ENCODE measurements at regions not wholly inside any gene's neighbourhood (a gene's known extent, or its start where the extent isn't known, plus 50 kb on each side); places are given as distances from the start of the nearest gene placed in this dataset.

DNA sequence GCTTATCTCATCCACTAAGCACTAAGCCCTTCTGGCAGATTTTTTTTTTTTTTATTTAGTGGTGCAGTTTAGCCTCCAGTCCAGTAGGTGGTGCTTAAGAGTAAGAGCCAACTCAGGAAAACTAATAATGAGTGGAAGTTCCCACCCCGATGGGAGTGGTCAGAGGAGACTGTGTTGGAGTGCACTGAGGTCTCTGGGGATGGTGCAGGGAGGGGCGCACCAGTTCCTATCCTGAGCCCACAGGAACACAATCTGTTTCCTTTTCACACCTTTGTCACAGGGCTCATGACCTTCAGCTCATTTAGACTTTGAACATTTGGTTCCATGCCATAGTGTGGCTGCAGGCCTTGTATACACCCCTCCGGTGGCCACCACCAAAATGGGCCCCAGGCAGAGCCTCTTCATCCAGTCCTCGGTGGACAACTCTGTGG, 367.4 kb downstream of the SPRY2 start:
- Histone ChIP-seq H3K4me3 (no peak overlapping the region), H3K27me3 (no peaks in the 10 kb centered on the region), H3K4me1 (peaks cover 0 to 4% (median 0%) of the 10 kb centered on the region in 10 experiments; a peak in 2 of 20 replicates), H3K9me3 (replicated peaks in 1 of 11) (peaks cover 24 to 41% (median 26%) of the 10 kb centered on the region in 11 experiments), H3K9ac (no peak overlapping the region), H3K4me2 (no peak overlapping the region), H3K27ac (no peak overlapping the region), H4K20me1 (no peaks in the 10 kb centered on the region), H3K36me3 (no peaks in the 10 kb centered on the region)
- TF ChIP-seq Cebpa-rat (IDR thresholded peaks at IDR 0.05): no peak

DNA sequence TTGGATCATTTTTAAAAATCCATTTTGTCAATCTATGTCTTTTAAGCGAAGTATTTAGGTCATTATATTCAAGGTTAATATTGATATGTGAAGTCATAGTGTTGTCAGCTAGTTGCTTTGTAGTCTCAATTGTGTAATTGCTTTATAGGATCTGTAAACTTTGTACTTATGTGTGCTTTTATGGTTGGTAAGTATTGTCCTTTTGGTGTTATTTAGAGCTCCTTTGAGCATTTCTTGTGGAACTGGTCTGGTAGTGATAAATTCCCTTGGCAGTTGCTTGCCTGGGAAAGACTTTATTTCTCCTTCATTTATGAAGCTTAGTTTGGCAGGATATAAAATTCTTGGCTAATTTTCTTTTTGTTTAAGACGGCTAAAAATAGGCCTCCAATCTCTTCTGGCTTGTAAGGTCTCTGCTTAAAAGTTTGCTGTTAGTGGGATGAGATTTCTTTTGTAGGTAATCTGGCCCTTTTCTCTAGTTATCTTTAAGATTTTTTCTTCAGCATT, 368.8 kb downstream of the SPRY2 start:
- no peak overlapping the region for H3K4me2 ChIP-seq
- no peaks in the 10 kb centered on the region for H4K20me1 ChIP-seq
- no peak overlapping the region for H3K4me3 ChIP-seq
- no peaks in the 10 kb centered on the region for H3K27me3 ChIP-seq
- no peak overlapping the region for H3K27ac ChIP-seq
- peaks cover 24 to 42% (median 26%) of the 10 kb centered on the region in 11 experiments for H3K9me3 ChIP-seq (replicated peaks in 1 of 11)
- H3K4me1 ChIP-seq: peaks cover 0 to 4% (median 0%) of the 10 kb centered on the region in 10 experiments; a peak in 2 of 20 replicates
- TF ChIP-seq Cebpa-rat (IDR thresholded peaks at IDR 0.05): no peak
- no peaks in the 10 kb centered on the region for H3K36me3 ChIP-seq
- H3K9ac ChIP-seq: no peak overlapping the region

DNA sequence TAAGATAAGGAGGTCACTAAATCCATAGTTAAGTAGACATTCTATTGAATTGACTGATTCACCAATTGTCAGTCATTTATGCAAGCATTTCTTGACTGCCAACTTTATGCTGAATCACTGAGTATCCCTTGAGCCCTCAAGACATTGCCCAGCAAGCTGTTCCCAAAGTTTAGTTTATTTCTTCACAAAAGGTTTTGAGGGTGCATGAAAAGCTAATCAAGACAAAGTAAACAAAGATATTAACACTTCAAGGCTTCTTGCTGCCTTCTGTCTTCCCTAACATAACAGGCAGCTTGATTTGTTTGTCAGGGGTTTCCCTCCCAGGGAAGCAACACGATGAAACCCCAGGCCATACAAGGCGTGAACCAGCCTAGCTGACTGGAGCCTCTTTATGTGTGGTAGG, 374.4 kb downstream of the SPRY2 start:
- Histone ChIP-seq H3K4me1 (no peaks in the 10 kb centered on the region), H3K4me2 (no peak overlapping the region), H3K9ac (no peak overlapping the region), H4K20me1 (no peaks in the 10 kb centered on the region), H3K27ac (no peak overlapping the region), H3K4me3 (no peak overlapping the region), H3K36me3 (no peaks in the 10 kb centered on the region), H3K27me3 (no peaks in the 10 kb centered on the region), H3K9me3 (replicated peaks in 1 of 11) (peaks cover 0 to 18% (median 6%) of the 10 kb centered on the region in 11 experiments; a peak in 9 of 22 replicates)
- TF ChIP-seq Cebpa-rat (IDR thresholded peaks at IDR 0.05): no peak

DNA sequence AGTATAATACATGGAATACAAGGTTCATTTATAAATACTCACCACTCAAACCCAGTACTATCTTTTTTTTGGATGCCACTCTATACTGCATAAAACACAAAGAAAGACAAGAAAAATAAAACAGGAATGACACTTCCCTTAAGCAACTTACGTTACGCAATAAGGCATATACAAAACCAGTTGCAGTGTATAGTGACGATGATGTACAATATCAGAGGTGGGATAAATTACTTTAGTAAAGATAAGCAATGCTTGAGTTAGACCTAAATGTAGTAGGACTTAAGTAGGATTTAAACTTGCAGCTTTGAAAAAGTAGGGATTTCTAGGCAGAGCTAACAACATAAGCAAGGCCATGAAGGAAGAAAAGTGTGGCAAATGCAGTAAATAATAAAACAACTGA, 374.9 kb downstream of the SPRY2 start:
- H3K27ac ChIP-seq: no peak overlapping the region
- no peak overlapping the region; a peak in 1 of 22 replicates for H3K4me2 ChIP-seq
- H4K20me1 ChIP-seq: no peaks in the 10 kb centered on the region
- TF ChIP-seq Cebpa-rat (IDR thresholded peaks at IDR 0.05): peak in 2 of 11 experiments; percentile 62 to 63; a peak in 3 of 22 replicates
- no peak overlapping the region for H3K9ac ChIP-seq
- H3K4me1 ChIP-seq: no peaks in the 10 kb centered on the region
- no peak overlapping the region for H3K4me3 ChIP-seq
- peaks cover 0 to 18% (median 6%) of the 10 kb centered on the region in 11 experiments; a peak in 9 of 22 replicates for H3K9me3 ChIP-seq (replicated peaks in 1 of 11)
- no peaks in the 10 kb centered on the region for H3K27me3 ChIP-seq
- H3K36me3 ChIP-seq: no peaks in the 10 kb centered on the region

DNA sequence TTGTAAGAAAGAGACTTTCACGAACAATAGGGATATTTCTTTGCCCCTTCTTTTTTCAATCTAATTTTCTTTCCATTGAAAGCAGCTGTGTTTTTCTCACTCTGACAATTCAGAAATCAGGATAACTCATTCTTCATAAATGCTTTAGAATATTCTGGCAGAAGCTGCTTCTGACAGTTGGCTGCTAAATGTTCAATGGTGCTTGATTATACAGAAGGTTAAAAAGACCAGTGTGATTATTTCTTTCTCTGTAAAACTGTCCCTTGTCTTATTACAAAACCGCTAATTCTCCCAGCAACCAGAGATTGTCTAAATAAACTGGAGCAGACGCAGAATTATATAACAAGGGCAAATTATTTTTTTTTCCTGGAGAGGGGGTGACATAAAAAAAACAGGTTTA, 394.4 kb downstream of the SPRY2 start:
- no peak for TF ChIP-seq Cebpa-rat (IDR thresholded peaks at IDR 0.05)
- peaks cover 0 to 10% (median 3%) of the 10 kb centered on the region in 10 experiments; a peak in 6 of 20 replicates for H3K4me1 ChIP-seq
- no peaks in the 10 kb centered on the region for H4K20me1 ChIP-seq
- no peak overlapping the region for H3K4me2 ChIP-seq
- H3K27ac ChIP-seq: no peak overlapping the region
- H3K9ac ChIP-seq: no peak overlapping the region
- H3K36me3 ChIP-seq: no peaks in the 10 kb centered on the region
- H3K27me3 ChIP-seq: no peaks in the 10 kb centered on the region
- peaks cover 0 to 10% (median 4%) of the 10 kb centered on the region in 11 experiments; a peak in 5 of 22 replicates for H3K9me3 ChIP-seq (replicated peaks in 1 of 11)
- H3K4me3 ChIP-seq: no peak overlapping the region

DNA sequence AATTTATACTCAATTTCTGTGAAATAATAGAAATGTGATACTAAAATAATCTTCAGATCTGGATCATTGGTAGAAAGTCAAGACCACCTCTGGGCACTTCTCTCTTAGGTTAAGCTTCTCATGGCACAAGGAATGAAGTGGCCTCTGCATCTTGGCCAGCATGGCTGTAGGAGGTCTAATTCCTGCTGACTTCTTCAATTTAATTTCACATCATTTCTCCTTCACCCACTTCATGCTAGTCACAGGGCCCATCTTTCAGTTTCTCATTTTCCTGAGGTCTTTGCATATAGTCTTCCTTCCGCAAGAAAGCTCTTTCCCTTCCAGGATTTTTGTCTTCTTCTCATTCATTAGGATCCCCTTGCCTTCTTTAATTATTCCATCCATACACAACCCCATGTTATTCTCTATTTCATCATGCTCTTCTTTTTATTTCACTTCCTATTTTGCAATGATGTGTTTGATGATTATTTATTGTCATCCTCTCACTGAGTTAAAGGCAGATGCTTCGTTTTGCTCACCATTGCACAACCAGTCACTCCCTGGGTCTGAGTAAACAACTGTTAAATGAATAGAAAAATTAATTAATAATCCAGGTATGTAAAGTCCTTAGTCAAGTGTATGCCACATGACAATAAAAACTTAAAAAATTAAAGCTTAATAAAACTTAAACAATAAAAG, 397.4 kb downstream of the SPRY2 start:
- peaks cover 0 to 10% (median 4%) of the 10 kb centered on the region in 11 experiments; a peak in 5 of 22 replicates for H3K9me3 ChIP-seq (replicated peaks in 1 of 11)
- H3K9ac ChIP-seq: no peak overlapping the region
- H3K4me1 ChIP-seq: peaks cover 0 to 10% (median 3%) of the 10 kb centered on the region in 10 experiments; a peak in 6 of 20 replicates
- no peaks in the 10 kb centered on the region for H3K36me3 ChIP-seq
- no peaks in the 10 kb centered on the region for H4K20me1 ChIP-seq
- peak overlapping the region in 6 of 11 experiments; percentile 5 to 66 (median 40); a peak in 8 of 22 replicates for H3K27ac ChIP-seq
- H3K4me3 ChIP-seq: no peak overlapping the region
- H3K27me3 ChIP-seq: no peaks in the 10 kb centered on the region
- H3K4me2 ChIP-seq: peak overlapping the region in 6 of 11 experiments; percentile 11 to 62 (median 28); a peak in 8 of 22 replicates
- TF ChIP-seq Cebpa-rat (IDR thresholded peaks at IDR 0.05): peak in 3 of 11 experiments; percentile 10 to 60 (median 51); a peak in 4 of 22 replicates

DNA sequence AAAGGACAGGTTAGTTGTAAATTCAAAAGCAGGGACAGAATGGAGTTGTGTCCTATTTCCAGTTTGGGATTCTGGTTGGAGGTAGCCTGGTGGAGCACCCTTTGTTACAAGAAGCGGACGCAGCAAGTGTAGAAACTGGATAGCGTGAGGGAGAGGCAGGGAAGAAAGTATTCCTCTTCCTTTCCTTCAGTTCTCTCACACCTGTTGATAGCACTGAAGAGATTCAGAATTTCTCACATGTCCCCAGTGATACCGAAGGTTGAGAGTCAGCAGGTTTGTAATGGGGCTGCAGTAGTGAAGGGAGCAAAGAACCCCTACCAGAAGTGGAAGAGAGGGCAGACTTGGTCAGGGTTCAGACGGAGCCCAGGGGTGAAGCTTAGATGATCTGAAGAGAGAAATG, 399.2 kb downstream of the SPRY2 start:
- Histone ChIP-seq H3K27me3 (no peaks in the 10 kb centered on the region), H3K9ac (no peak overlapping the region), H3K4me2 (no peak overlapping the region), H3K4me1 (peaks cover 0 to 10% (median 4%) of the 10 kb centered on the region in 10 experiments; a peak in 6 of 20 replicates), H3K9me3 (replicated peaks in 1 of 11) (no peaks in the 10 kb centered on the region), H3K4me3 (no peak overlapping the region), H4K20me1 (no peaks in the 10 kb centered on the region), H3K27ac (peak overlapping the region in 1 of 11 experiments; percentile 1; a peak in 1 of 22 replicates), H3K36me3 (no peaks in the 10 kb centered on the region)
- TF ChIP-seq Cebpa-rat (IDR thresholded peaks at IDR 0.05): no peak

DNA sequence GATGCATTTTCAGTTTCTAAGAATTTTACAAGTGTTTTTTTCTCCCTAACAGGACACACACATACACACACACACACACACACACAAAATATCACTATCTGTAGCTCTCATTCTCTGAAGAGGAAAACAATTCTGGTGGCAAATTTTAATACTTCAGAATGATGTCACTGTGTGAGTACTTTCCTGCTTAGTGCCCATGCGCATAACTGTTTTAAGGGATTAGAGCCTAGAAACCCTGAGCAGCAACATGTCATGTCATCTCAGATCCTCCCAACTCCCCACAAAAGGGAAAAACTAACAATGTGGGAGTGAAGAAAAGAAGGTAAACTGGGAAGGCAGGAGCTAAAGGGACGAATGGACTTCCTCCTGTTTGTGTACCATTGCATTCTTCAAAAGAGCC, 401.2 kb downstream of the SPRY2 start:
- no peak overlapping the region for H3K4me2 ChIP-seq
- no peak overlapping the region for H3K27ac ChIP-seq

DNA sequence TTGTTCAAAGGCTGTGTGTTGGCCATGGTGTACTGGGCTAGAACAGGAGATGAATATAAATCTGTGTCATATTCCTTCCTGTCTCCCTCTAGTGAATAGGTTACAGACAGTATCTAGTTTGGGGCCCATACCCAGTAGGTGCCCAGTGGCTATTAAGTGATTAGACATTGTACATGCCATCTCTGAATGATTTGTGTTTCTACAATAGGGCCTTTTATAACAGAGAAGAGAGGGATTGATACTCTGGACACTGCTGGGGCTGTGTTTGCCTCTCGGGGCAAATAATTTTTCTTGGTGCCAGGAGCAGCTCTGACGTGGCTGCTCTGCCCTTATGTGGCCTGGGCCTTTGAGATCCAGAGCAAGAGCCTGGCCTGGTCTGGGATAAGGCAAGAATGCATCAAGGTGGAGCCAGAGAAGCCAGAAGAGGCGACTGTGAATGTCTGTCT, 403.1 kb downstream of the SPRY2 start:
- 0 out of 20 replicates have a peak, but pooled peaks cover 0 to 3% (median 0%) of the 10 kb centered on the region in 10 experiments for H3K4me1 ChIP-seq
- H4K20me1 ChIP-seq: no peaks in the 10 kb centered on the region
- H3K36me3 ChIP-seq: no peaks in the 10 kb centered on the region
- H3K4me2 ChIP-seq: peak overlapping the region in 1 of 11 experiments; percentile 2; a peak in 1 of 22 replicates
- no peak overlapping the region for H3K4me3 ChIP-seq
- H3K27me3 ChIP-seq: no peaks in the 10 kb centered on the region
- H3K27ac ChIP-seq: no peak overlapping the region
- TF ChIP-seq Cebpa-rat (IDR thresholded peaks at IDR 0.05): no peak
- H3K9ac ChIP-seq: no peak overlapping the region
- H3K9me3 ChIP-seq (replicated peaks in 1 of 11): no peaks in the 10 kb centered on the region

More for the DNA sequence above, 401.2 kb downstream of the SPRY2 start:
- Histone ChIP-seq H3K36me3 (no peaks in the 10 kb centered on the region), H3K9ac (no peak overlapping the region), H3K4me3 (no peak overlapping the region), H3K9me3 (replicated peaks in 1 of 11) (no peaks in the 10 kb centered on the region), H3K4me1 (peaks cover 0 to 10% (median 4%) of the 10 kb centered on the region in 10 experiments; a peak in 6 of 20 replicates), H3K27me3 (no peaks in the 10 kb centered on the region), H4K20me1 (no peaks in the 10 kb centered on the region)
- TF ChIP-seq Cebpa-rat (IDR thresholded peaks at IDR 0.05): no peak

All from BLaER1 treated with 17β-estradiol and CSF1 and Interleukin-3, amounts not matched to agents 10 nM and 100 nM (cell line).